ENCODE measurements at regions not wholly inside any gene's neighbourhood (a gene's known extent, or its start where the extent isn't known, plus 50 kb on each side); places are given as distances from the start of the nearest gene placed in this dataset.

GRCh38 chr13:91273675-91274074 is 73.8 kb upstream of the MIR17HG start:
- TF ChIP-seq POLR2AphosphoS5 (IDR thresholded peaks at IDR 0.05) (no peak), CTCF (IDR thresholded peaks at IDR 0.05) (no peak)
